H1 (cell line): ENCODE measurements at regions not wholly inside any gene's neighbourhood (a gene's known extent, or its start where the extent isn't known, plus 50 kb on each side); places are given as distances from the start of the nearest gene placed in this dataset.

Experiments
- ASH2L ChIP-seq: fragments of 200-600, 300-600 bp; sonication (generic); IDR thresholded peaks from one replicate; pipeline ENCODE4 v1.7.1; 2017; ENCODE audit warnings: low read length
- EZH2 ChIP-seq: fragments of 200-600 bp; sonication (generic); IDR thresholded peaks from 2 replicates; pipeline ENCODE4 v1.7.1; 2012; ENCODE audit warnings: low read depth, mild to moderate bottlenecking, moderate library complexity, low read length, inconsistent platforms; ENCODE audit not compliant: severe bottlenecking
- GABPA ChIP-seq: IDR thresholded peaks from 2 replicates; pipeline ENCODE4 v1.6.1; 2011; ENCODE audit warnings: mild to moderate bottlenecking, low read length, moderate library complexity, borderline replicate concordance; ENCODE audit not compliant: insufficient read depth
- NRF1 ChIP-seq: IDR thresholded peaks from 2 replicates; pipeline ENCODE4 v1.6.1; 2011; ENCODE audit warnings: mild to moderate bottlenecking, low read depth, low read length, improper control_type of control experiment
- PHF8 ChIP-seq: fragments of 200-600 bp; sonication (generic); conservative IDR thresholded peaks from 2 replicates; pipeline ENCODE4 v1.7.1; 2012; ENCODE audit warnings: low read depth, mild to moderate bottlenecking, inconsistent platforms, low read length, moderate library complexity
- POLR2A ChIP-seq, 2 experiments: IDR thresholded peaks; 1 replicate in 1 of 2; 2 replicates in 1 of 2; pipeline ENCODE4 v1.6.1; 2011; ENCODE audit warnings: low read depth in 2 of 2, low read length in 2 of 2, mild to moderate bottlenecking in 2 of 2; ENCODE audit errors: control extremely low read depth in 1 of 2
- POLR2AphosphoS5 ChIP-seq: IDR thresholded peaks from 2 replicates; pipeline ENCODE4 v1.6.1; 2011; ENCODE audit warnings: low read depth, low read length
- RBBP5 ChIP-seq: IDR thresholded peaks from 2 replicates; pipeline ENCODE4 v1.7.1; 2012; ENCODE audit warnings: low read depth, mild to moderate bottlenecking, inconsistent platforms, low read length, moderate library complexity, borderline replicate concordance
- RFX5 ChIP-seq: IDR thresholded peaks from 2 replicates; pipeline ENCODE4 v1.6.1; 2011; ENCODE audit warnings: low read depth, low read length, improper control_type of control experiment, borderline replicate concordance
- SIN3A ChIP-seq, 2 experiments: IDR thresholded peaks in 1 of 2; conservative IDR thresholded peaks in 1 of 2; 2 replicates each; pipeline ENCODE4 v1.6.1; 2011 to 2012; ENCODE audit warnings: low read length in 2 of 2, improper control_type of control experiment in 1 of 2, low read depth in 1 of 2, mild to moderate bottlenecking in 1 of 2
- TEAD4 ChIP-seq: IDR thresholded peaks from 2 replicates; pipeline ENCODE4 v1.6.1; 2012; ENCODE audit warnings: low read depth, low read length, inconsistent platforms, mixed read lengths
- TF ChIP-seq, protein P1 (sequence below), 3 experiments: IDR thresholded peaks; 1 replicate in 2 of 3; 2 replicates in 1 of 3; pipeline versions ENCODE4 v1.5.1 to v1.6.1; 2011; ENCODE audit warnings: low read length in 3 of 3, mild to moderate bottlenecking in 3 of 3, inconsistent platforms in 2 of 3, low read depth in 1 of 3, moderate library complexity in 1 of 3; ENCODE audit not compliant: insufficient read depth in 1 of 3; ENCODE audit errors: control extremely low read depth in 1 of 3

DNA sequence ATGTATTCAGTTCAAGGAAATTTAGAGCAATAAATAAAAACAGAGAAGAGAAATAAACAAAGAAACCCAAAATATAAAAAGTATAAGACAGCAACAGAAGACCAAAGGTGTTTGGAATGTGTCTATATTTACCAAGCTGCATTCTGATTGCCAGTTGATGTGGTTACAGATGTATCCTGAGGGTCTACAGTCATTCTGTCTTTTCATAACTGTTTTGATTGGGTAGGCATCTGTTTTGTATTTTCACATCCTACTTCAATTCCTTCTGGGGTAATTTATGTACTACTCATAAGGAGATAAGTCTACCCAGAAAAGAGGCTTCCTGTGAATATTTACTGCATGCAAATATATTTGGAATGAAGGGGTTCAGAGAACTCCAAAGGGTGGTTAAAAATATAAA lies 596.8 kb upstream of the GCFC2 start:
- no peak for TF ChIP-seq POLR2A (IDR thresholded peaks at IDR 0.05; ENCODE audit: control extremely low read depth in 1 of 2, low read depth in 2 of 2, low read length in 2 of 2)
- no peak for TF ChIP-seq POLR2AphosphoS5
- TF ChIP-seq PHF8, result no peak
- TF ChIP-seq, protein P1, sequence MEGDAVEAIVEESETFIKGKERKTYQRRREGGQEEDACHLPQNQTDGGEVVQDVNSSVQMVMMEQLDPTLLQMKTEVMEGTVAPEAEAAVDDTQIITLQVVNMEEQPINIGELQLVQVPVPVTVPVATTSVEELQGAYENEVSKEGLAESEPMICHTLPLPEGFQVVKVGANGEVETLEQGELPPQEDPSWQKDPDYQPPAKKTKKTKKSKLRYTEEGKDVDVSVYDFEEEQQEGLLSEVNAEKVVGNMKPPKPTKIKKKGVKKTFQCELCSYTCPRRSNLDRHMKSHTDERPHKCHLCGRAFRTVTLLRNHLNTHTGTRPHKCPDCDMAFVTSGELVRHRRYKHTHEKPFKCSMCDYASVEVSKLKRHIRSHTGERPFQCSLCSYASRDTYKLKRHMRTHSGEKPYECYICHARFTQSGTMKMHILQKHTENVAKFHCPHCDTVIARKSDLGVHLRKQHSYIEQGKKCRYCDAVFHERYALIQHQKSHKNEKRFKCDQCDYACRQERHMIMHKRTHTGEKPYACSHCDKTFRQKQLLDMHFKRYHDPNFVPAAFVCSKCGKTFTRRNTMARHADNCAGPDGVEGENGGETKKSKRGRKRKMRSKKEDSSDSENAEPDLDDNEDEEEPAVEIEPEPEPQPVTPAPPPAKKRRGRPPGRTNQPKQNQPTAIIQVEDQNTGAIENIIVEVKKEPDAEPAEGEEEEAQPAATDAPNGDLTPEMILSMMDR (IDR thresholded peaks at IDR 0.05; ENCODE audit: control extremely low read depth in 1 of 3, insufficient read depth in 1 of 3, low read depth in 1 of 3, low read length in 3 of 3), result no peak
- no peak for TF ChIP-seq GABPA
- no peak for TF ChIP-seq NRF1
- TF ChIP-seq RBBP5, result no peak
- no peak for TF ChIP-seq EZH2
- TF ChIP-seq ASH2L, result no peak
- no peak for TF ChIP-seq TEAD4
- no peak for TF ChIP-seq SIN3A (conservative IDR thresholded peaks at IDR 0.05 in 1 of 2, IDR thresholded peaks at IDR 0.05 in 1 of 2; ENCODE audit: low read depth in 1 of 2, low read length in 2 of 2)
- no peak for TF ChIP-seq RFX5
